SK-N-SH treated with all-trans-retinoic acid at 6 μM for 48 hours (cell line): ENCODE measurements at regions not wholly inside any gene's neighbourhood (a gene's known extent, or its start where the extent isn't known, plus 50 kb on each side); places are given as distances from the start of the nearest gene placed in this dataset.

Experiments used
- ATAC-seq: fragments of 200-7000 bp; cut with Tn5 transposase; 3 replicates; pipeline ENCODE4 v1.9.1; 2020; ENCODE audit warnings: mild to moderate bottlenecking, moderate library complexity
- ARNTL ChIP-seq: fragments of 450-650 bp; formaldehyde crosslinking; IDR thresholded peaks from 2 replicates; pipeline ENCODE4 v1.5.0; 2020; ENCODE audit warnings: low read depth, mild to moderate bottlenecking, moderate library complexity, borderline replicate concordance
- BACH2 ChIP-seq: fragments of 250-450 bp; sonication (Bioruptor Pico); IDR thresholded peaks from 2 replicates; pipeline ENCODE4 v1.9.0; 2021; ENCODE audit warnings: mild to moderate bottlenecking, borderline replicate concordance
- CSDC2 ChIP-seq: fragments of 250-450 bp; sonication (Bioruptor Pico); IDR thresholded peaks from 2 replicates; pipeline ENCODE4 v1.5.0; 2020; ENCODE audit warnings: mild to moderate bottlenecking, moderate library complexity
- ESRRG ChIP-seq: fragments of 250-450 bp; sonication (Bioruptor Pico); IDR thresholded peaks from 2 replicates; pipeline ENCODE4 v1.6.1; 2021; ENCODE audit warnings: mild to moderate bottlenecking
- GLIS3 ChIP-seq: fragments of 250-450 bp; sonication (Bioruptor Pico); IDR thresholded peaks from 2 replicates; pipeline ENCODE4 v1.5.0; 2020; ENCODE audit warnings: mild to moderate bottlenecking, moderate library complexity
- OSR1 ChIP-seq: fragments of 250-450 bp; sonication (Bioruptor Pico); IDR thresholded peaks from 2 replicates; pipeline ENCODE4 v1.8.0; 2022; ENCODE audit warnings: moderate library complexity, mild to moderate bottlenecking, inconsistent platforms
- PPARA ChIP-seq: fragments of 250-450 bp; sonication (Bioruptor Pico); IDR thresholded peaks from 2 replicates; pipeline ENCODE4 v1.5.0; 2020; ENCODE audit warnings: mild to moderate bottlenecking, borderline replicate concordance
- RARB ChIP-seq: fragments of 250-450 bp; sonication (Bioruptor Pico); IDR thresholded peaks from 2 replicates; pipeline ENCODE4 v1.8.0; 2021; ENCODE audit warnings: mild to moderate bottlenecking, moderate library complexity
- SNAI2 ChIP-seq: fragments of 250-450 bp; sonication (Bioruptor Pico); IDR thresholded peaks from 2 replicates; pipeline ENCODE4 v1.5.0; 2020; ENCODE audit warnings: mild to moderate bottlenecking, moderate library complexity
- TCF4 ChIP-seq: fragments of 250-450 bp; sonication (Bioruptor Pico); IDR thresholded peaks from 2 replicates; pipeline ENCODE4 v1.8.0; 2021; ENCODE audit warnings: mild to moderate bottlenecking, moderate library complexity, borderline replicate concordance
- TOX ChIP-seq: fragments of 250-450 bp; sonication (Bioruptor Pico); IDR thresholded peaks from 2 replicates; pipeline ENCODE4 v1.8.0; 2021; ENCODE audit warnings: mild to moderate bottlenecking, moderate library complexity, borderline replicate concordance
- ZC3H10 ChIP-seq: fragments of 250-450 bp; sonication (Bioruptor Pico); IDR thresholded peaks from 2 replicates; pipeline ENCODE4 v1.5.1; 2021; ENCODE audit warnings: mild to moderate bottlenecking, moderate library complexity
- ZFP3 ChIP-seq: fragments of 250-450 bp; sonication (Bioruptor Pico); IDR thresholded peaks from 2 replicates; pipeline ENCODE4 v1.5.0; 2020; ENCODE audit warnings: mild to moderate bottlenecking, moderate library complexity
- ZFP30 ChIP-seq: fragments of 450-650 bp; formaldehyde crosslinking; IDR thresholded peaks from 2 replicates; pipeline ENCODE4 v1.5.0; 2022; ENCODE audit warnings: mild to moderate bottlenecking, moderate library complexity
- ZNF70 ChIP-seq: fragments of 450-650 bp; formaldehyde crosslinking; IDR thresholded peaks from 2 replicates; pipeline ENCODE4 v1.5.0; 2020; ENCODE audit warnings: mild to moderate bottlenecking, moderate library complexity
- ZNF8 ChIP-seq: fragments of 450-650 bp; formaldehyde crosslinking; IDR thresholded peaks from 2 replicates; pipeline ENCODE4 v1.5.0; 2020; ENCODE audit warnings: mild to moderate bottlenecking, moderate library complexity
- TF ChIP-seq, protein P1 (sequence below): fragments of 250-450 bp; sonication (Bioruptor Pico); IDR thresholded peaks from 2 replicates; pipeline ENCODE4 v1.5.1; 2021; ENCODE audit warnings: mild to moderate bottlenecking, moderate library complexity
- TF ChIP-seq, protein P2 (sequence below): fragments of 250-450 bp; sonication (Bioruptor Pico); IDR thresholded peaks from 2 replicates; pipeline ENCODE4 v1.5.0; 2020; ENCODE audit warnings: mild to moderate bottlenecking, moderate library complexity
- TF ChIP-seq, protein P3 (sequence below): fragments of 250-450 bp; sonication (Bioruptor Pico); IDR thresholded peaks from 2 replicates; pipeline ENCODE4 v1.8.0; 2021; ENCODE audit warnings: low read depth, mild to moderate bottlenecking, moderate library complexity, borderline replicate concordance
- TF ChIP-seq, protein P4 (sequence below): fragments of 250-450 bp; sonication (Bioruptor Pico); IDR thresholded peaks from 2 replicates; pipeline ENCODE4 v1.5.1; 2020; ENCODE audit warnings: low read depth, mild to moderate bottlenecking, moderate library complexity
- TF ChIP-seq, protein P5 (sequence below): fragments of 250-450 bp; sonication (Bioruptor Pico); IDR thresholded peaks from 2 replicates; pipeline ENCODE4 v1.8.0; 2020; ENCODE audit warnings: mild to moderate bottlenecking, moderate library complexity, borderline replicate concordance

DNA sequence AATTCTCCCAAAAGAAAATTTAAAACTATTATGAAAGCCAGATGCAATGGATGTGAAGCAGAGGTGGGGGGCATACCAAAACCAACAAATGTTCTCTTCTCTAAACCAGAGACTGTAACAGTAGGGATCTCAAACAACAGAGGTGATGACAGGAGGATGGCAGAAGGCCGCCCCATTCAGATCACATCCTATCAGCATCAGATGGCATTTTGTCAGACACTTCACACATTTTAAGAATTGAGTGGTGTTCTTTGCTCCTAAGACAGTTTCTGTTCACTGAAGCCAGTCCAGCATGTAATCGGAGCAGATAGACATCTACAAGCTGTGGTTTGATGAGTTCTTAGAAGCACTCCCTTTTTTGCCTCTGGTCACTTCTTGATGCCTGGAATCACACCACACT is 59.6 kb upstream of the SRRM4 start:
- ATAC-seq = no peak
- TF ChIP-seq, protein P1, sequence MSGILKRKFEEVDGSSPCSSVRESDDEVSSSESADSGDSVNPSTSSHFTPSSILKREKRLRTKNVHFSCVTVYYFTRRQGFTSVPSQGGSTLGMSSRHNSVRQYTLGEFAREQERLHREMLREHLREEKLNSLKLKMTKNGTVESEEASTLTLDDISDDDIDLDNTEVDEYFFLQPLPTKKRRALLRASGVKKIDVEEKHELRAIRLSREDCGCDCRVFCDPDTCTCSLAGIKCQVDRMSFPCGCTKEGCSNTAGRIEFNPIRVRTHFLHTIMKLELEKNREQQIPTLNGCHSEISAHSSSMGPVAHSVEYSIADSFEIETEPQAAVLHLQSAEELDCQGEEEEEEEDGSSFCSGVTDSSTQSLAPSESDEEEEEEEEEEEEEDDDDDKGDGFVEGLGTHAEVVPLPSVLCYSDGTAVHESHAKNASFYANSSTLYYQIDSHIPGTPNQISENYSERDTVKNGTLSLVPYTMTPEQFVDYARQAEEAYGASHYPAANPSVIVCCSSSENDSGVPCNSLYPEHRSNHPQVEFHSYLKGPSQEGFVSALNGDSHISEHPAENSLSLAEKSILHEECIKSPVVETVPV (CRISPR knock-in tag) = no peak
- no peak for TF ChIP-seq ARNTL (CRISPR knock-in tag)
- TF ChIP-seq RARB (CRISPR knock-in tag) = no peak
- no peak for TF ChIP-seq ZNF8 (CRISPR knock-in tag)
- TF ChIP-seq, protein P2, sequence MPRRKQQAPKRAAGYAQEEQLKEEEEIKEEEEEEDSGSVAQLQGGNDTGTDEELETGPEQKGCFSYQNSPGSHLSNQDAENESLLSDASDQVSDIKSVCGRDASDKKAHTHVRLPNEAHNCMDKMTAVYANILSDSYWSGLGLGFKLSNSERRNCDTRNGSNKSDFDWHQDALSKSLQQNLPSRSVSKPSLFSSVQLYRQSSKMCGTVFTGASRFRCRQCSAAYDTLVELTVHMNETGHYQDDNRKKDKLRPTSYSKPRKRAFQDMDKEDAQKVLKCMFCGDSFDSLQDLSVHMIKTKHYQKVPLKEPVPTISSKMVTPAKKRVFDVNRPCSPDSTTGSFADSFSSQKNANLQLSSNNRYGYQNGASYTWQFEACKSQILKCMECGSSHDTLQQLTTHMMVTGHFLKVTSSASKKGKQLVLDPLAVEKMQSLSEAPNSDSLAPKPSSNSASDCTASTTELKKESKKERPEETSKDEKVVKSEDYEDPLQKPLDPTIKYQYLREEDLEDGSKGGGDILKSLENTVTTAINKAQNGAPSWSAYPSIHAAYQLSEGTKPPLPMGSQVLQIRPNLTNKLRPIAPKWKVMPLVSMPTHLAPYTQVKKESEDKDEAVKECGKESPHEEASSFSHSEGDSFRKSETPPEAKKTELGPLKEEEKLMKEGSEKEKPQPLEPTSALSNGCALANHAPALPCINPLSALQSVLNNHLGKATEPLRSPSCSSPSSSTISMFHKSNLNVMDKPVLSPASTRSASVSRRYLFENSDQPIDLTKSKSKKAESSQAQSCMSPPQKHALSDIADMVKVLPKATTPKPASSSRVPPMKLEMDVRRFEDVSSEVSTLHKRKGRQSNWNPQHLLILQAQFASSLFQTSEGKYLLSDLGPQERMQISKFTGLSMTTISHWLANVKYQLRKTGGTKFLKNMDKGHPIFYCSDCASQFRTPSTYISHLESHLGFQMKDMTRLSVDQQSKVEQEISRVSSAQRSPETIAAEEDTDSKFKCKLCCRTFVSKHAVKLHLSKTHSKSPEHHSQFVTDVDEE (CRISPR knock-in tag) = no peak
- TF ChIP-seq CSDC2 = no peak
- TF ChIP-seq ZFP30 (CRISPR knock-in tag) = no peak
- TF ChIP-seq ZC3H10 (CRISPR knock-in tag) = no peak
- TF ChIP-seq TCF4 (CRISPR knock-in tag) = no peak
- no peak for TF ChIP-seq OSR1 (CRISPR knock-in tag)
- no peak for TF ChIP-seq GLIS3 (CRISPR knock-in tag)
- TF ChIP-seq, protein P3, sequence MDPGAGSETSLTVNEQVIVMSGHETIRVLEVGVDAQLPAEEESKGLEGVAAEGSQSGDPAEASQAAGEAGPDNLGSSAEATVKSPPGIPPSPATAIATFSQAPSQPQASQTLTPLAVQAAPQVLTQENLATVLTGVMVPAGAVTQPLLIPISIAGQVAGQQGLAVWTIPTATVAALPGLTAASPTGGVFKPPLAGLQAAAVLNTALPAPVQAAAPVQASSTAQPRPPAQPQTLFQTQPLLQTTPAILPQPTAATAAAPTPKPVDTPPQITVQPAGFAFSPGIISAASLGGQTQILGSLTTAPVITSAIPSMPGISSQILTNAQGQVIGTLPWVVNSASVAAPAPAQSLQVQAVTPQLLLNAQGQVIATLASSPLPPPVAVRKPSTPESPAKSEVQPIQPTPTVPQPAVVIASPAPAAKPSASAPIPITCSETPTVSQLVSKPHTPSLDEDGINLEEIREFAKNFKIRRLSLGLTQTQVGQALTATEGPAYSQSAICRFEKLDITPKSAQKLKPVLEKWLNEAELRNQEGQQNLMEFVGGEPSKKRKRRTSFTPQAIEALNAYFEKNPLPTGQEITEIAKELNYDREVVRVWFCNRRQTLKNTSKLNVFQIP (CRISPR knock-in tag) = no peak
- no peak for TF ChIP-seq ZNF70
- TF ChIP-seq, protein P4, sequence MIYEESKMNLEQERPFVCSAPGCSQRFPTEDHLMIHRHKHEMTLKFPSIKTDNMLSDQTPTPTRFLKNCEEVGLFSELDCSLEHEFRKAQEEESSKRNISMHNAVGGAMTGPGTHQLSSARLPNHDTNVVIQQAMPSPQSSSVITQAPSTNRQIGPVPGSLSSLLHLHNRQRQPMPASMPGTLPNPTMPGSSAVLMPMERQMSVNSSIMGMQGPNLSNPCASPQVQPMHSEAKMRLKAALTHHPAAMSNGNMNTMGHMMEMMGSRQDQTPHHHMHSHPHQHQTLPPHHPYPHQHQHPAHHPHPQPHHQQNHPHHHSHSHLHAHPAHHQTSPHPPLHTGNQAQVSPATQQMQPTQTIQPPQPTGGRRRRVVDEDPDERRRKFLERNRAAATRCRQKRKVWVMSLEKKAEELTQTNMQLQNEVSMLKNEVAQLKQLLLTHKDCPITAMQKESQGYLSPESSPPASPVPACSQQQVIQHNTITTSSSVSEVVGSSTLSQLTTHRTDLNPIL (CRISPR knock-in tag) = no peak
- TF ChIP-seq BACH2 (CRISPR knock-in tag) = no peak
- no peak for TF ChIP-seq PPARA

DNA sequence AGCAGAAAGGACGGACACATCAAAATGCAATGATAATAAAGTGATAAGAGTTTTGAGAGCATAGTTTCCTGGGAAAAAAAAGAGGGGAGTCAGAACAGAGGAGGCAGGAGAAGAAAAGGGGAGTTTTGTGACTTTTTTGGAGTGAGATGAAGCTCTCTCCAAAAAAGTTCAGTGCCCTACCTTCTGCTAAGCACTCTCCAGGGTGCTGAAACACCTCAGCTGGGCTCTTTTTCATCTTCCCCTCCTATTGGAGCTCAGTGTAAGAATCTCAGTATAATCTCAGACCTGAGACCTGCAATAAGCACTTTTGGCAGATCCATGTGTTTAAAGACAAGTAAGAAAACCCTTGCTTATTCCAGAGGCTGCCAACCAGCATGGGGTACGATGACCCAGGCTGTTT is 58.9 kb upstream of the SRRM4 start:
- TF ChIP-seq ZFP3 (CRISPR knock-in tag) = no peak
- TF ChIP-seq, protein P4 (CRISPR knock-in tag) = no peak
- no peak for TF ChIP-seq TCF4 (CRISPR knock-in tag)
- TF ChIP-seq PPARA = no peak
- no peak for TF ChIP-seq ZNF70
- TF ChIP-seq ESRRG (CRISPR knock-in tag) = no peak
- TF ChIP-seq ZFP30 (CRISPR knock-in tag) = no peak
- no peak for TF ChIP-seq GLIS3 (CRISPR knock-in tag)
- TF ChIP-seq, protein P5, sequence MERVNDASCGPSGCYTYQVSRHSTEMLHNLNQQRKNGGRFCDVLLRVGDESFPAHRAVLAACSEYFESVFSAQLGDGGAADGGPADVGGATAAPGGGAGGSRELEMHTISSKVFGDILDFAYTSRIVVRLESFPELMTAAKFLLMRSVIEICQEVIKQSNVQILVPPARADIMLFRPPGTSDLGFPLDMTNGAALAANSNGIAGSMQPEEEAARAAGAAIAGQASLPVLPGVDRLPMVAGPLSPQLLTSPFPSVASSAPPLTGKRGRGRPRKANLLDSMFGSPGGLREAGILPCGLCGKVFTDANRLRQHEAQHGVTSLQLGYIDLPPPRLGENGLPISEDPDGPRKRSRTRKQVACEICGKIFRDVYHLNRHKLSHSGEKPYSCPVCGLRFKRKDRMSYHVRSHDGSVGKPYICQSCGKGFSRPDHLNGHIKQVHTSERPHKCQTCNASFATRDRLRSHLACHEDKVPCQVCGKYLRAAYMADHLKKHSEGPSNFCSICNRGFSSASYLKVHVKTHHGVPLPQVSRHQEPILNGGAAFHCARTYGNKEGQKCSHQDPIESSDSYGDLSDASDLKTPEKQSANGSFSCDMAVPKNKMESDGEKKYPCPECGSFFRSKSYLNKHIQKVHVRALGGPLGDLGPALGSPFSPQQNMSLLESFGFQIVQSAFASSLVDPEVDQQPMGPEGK (CRISPR knock-in tag) = no peak
- TF ChIP-seq ZC3H10 (CRISPR knock-in tag) = no peak
- no peak for TF ChIP-seq BACH2 (CRISPR knock-in tag)
- TF ChIP-seq SNAI2 = no peak
- no peak for TF ChIP-seq OSR1 (CRISPR knock-in tag)
- no peak for TF ChIP-seq RARB (CRISPR knock-in tag)
- no peak for TF ChIP-seq TOX (CRISPR knock-in tag)
- TF ChIP-seq, protein P2 (CRISPR knock-in tag) = no peak
- no peak for ATAC-seq
